NCI-H2227 treated with DMSO at 0.1 percent for 48 hours (cell line): ENCODE measurements at regions not wholly inside any gene's neighbourhood (a gene's known extent, or its start where the extent isn't known, plus 50 kb on each side); places are given as distances from the start of the nearest gene placed in this dataset.
A peak's percentile ranks its signal among the peaks of the same experiment; 100 is the strongest.

Experiments used
- DNase-seq: peaks from one replicate; lab custom pipeline; 2025; lab: John Stamatoyannopoulos, UW

DNA sequence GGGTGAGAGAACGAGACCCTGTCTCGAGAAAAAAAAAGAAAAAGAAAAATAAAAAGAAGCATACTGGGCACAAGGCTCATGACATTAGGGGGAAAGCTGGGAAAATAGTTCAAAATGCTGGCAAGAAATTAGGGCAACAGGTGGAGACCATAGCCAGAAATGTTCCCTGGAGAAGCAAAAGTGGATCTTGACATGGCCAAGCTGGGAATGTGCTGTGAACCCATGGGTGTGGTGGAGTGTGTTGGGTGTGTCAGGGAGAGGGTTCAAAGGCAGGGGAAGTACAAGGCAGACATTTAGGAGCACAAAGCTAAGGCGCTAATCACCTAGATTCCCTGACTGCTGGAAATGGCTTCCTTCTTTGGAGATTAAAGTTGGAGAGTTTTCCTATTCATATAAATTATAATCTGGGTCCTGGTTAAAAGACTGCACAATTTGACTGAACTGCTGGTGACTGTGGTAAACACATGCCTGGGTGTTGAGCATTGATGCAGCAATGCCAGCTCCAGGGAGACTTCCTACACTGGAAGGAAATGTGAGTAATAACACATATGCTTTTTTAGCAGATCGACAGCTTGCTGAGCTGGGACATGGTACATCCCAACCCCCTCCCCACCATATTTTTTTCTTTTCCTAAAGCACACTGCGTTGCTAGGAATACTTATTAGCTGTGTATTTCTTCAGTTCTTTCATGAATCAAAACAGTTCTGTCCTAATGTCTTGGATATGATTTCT is 70.1 kb upstream of the ARHGAP21 start:
- DNase-seq: no peak

DNA sequence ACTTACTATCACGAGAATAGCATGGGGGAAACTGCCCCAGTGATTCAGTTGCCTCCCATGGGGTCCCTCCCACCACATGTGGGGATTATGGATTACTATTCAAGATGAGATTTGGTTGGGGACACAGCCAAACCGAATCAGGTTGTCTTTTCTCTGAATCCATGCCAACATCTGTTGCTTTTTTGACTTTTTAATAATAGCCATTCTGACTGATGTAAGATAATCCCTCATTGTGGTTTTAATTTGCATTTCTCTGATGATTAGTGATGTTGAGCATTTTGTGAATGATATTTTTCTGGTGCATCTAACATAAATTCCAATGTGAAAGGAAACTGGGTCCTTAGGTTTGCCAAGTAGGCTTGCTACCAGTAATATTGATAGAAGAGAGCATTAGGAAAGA is 69.0 kb upstream of the ARHGAP21 start:
- DNase-seq: no peak

- DNase-seq: no peak
Observed at GRCh38 chr10:24791084-24791726, 67.5 kb upstream of the ARHGAP21 start.

DNA sequence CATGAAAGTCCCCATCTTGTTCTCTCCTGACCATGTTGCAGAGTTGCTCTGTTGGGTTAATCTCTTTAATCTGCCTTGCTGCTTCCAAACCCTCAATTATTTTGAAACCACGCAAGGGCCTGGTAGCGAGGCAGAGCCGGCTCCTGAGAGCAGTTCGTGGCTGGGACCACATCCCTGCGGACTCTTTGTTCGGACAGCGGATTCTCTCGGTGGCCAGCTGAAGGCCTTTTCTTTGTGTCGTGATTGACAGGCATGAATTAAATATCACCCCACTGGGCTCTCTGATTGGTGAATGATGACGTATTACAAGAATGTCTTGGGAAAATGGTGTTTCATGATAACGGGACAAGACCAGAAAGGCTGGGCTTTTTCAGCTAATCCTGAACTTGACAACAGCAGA is 66.9 kb upstream of the ARHGAP21 start:
- peak; percentile 91 for DNase-seq

GRCh38 chr10:24790073-24790472 is 66.4 kb upstream of the ARHGAP21 start:
- peak; percentile 37 for DNase-seq

DNA sequence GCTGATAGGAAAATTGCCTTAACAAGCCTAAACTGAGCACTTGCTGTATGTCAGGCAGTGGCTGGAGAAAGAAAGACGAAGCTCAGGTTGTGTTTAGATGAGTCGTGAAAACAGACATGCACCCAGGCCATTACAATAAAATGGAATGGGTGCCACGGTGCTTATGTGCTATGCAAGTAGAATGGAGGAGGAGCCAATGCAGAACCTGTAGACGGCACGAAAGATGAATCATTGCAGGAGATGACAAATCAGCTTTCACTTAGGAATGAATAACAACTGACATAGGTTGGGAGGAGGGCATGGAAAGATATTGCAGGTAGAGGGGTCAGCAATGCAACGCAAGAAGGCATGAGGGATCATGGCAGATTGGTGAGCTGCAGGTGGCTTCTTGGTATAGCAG is 61.2 kb upstream of the ARHGAP21 start:
- peak; percentile 70 for DNase-seq

GRCh38 chr10:24784061-24784460 is 60.4 kb upstream of the ARHGAP21 start:
- DNase-seq: no peak

DNA sequence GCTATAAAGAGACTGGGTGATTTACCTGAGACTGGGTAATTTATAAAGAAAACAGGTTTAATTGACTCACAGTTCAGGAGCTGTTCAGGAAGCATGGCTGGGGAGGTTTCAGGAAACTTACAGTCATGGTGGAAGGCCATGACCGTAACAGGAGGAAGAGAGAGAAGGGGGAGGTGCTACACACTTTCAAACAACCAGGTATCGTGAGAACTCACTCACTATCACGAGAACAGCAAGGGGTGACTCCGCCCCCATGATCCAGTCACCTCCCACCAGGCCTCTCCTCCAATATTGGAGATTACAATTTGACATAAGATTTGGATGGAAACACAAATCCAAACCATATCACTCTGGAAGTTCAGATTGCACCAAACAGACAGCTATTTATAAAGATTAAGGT is 59.8 kb upstream of the ARHGAP21 start:
- DNase-seq: no peak

DNA sequence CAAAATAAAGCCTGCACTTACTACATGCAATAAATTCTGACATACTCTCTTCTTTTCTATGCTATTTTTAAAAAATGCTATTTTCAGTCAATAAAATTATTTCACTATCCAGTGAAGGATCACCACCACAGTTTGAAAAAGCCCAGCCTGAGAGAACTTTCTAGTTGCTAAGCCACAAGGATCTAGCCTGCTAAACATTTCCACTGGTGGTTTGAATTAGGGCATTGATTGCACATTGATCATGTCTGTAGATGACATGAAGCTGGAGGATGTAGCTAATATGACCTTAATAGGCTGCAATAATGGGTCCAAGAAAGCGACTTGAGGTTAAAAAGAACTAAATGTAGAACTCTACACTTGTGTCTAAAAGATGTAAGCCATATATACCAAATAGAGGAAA is 56.0 kb upstream of the ARHGAP21 start:
- no peak for DNase-seq

GRCh38 chr10:24778298-24778697 is 54.6 kb upstream of the ARHGAP21 start:
- DNase-seq: no peak

- DNase-seq: no peak
Observed at GRCh38 chr10:24777196-24777595, 53.5 kb upstream of the ARHGAP21 start.

GRCh38 chr10:24773939-24774589 is 50.4 kb upstream of the ARHGAP21 start:
- no peak for DNase-seq
